ENCODE measurements at regions not wholly inside any gene's neighbourhood (a gene's known extent, or its start where the extent isn't known, plus 50 kb on each side); places are given as distances from the start of the nearest gene placed in this dataset.

DNA sequence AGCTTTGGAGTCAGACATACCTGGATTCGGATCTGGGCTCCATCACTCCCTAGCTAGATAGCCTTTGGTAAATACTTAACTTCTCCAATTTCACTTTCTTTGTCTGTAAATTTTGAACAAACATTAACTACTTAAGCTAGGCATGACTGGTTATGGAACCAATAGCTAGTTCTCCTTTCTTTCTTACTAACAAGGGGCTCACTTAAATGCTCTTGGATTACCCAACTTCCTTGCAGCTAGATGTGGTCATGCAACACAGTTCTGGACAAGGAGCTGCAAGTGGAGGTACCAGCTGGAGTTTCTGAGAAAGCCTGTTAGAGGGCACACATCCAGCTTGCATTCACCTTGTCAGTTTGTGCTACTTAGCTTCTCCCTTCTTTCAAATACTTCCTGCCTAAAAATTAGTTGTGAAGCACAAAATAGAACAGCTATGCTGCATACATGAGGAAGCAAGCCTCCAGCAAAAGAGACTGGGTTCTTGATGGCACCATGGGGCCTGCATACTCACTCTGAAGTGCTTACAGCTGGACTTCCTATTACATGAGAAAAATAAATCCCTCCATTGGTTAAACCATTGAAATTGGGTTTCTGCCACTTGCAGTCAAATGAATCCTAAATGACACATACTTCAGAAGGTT is 210.1 kb upstream of the EEA1 start:
- peaks cover 22% of the 10 kb centered on the region for H3K4me1 Mint-ChIP-seq (ENCODE audit: unreplicated experiment)
- TF ChIP-seq, protein P1, sequence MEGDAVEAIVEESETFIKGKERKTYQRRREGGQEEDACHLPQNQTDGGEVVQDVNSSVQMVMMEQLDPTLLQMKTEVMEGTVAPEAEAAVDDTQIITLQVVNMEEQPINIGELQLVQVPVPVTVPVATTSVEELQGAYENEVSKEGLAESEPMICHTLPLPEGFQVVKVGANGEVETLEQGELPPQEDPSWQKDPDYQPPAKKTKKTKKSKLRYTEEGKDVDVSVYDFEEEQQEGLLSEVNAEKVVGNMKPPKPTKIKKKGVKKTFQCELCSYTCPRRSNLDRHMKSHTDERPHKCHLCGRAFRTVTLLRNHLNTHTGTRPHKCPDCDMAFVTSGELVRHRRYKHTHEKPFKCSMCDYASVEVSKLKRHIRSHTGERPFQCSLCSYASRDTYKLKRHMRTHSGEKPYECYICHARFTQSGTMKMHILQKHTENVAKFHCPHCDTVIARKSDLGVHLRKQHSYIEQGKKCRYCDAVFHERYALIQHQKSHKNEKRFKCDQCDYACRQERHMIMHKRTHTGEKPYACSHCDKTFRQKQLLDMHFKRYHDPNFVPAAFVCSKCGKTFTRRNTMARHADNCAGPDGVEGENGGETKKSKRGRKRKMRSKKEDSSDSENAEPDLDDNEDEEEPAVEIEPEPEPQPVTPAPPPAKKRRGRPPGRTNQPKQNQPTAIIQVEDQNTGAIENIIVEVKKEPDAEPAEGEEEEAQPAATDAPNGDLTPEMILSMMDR (IDR thresholded peaks at IDR 0.05; ENCODE audit: unreplicated experiment): no peak

GRCh38 chr12:93140325-93140724 is 211.2 kb upstream of the EEA1 start:
- no peak for DNase-seq (ENCODE audit: low spot score)
- Mint-ChIP-seq H3K27me3 (ENCODE audit: unreplicated experiment) (peaks cover 2% of the 10 kb centered on the region), H3K36me3 (ENCODE audit: low read depth, unreplicated experiment) (no peaks in the 10 kb centered on the region)

More for the DNA sequence above, 210.1 kb upstream of the EEA1 start:
- no peaks in the 10 kb centered on the region for H3K9me3 Mint-ChIP-seq (ENCODE audit: unreplicated experiment)
- H3K27me3 Mint-ChIP-seq (ENCODE audit: unreplicated experiment): peaks cover 2% of the 10 kb centered on the region
- H3K36me3 Mint-ChIP-seq (ENCODE audit: low read depth, unreplicated experiment): no peaks in the 10 kb centered on the region
- H3K27ac Mint-ChIP-seq (ENCODE audit: unreplicated experiment): no peak overlapping the region
- no peak overlapping the region for H3K4me3 Mint-ChIP-seq (ENCODE audit: unreplicated experiment)
- DNase-seq (ENCODE audit: low spot score): no peak

GRCh38 chr12:93140801-93141200 is 211.7 kb upstream of the EEA1 start:
- H3K27me3 Mint-ChIP-seq (ENCODE audit: unreplicated experiment): peaks cover 2% of the 10 kb centered on the region
- TF ChIP-seq, protein P1 (IDR thresholded peaks at IDR 0.05; ENCODE audit: unreplicated experiment): no peak
- H3K4me1 Mint-ChIP-seq (ENCODE audit: unreplicated experiment): peaks cover 8% of the 10 kb centered on the region
- no peaks in the 10 kb centered on the region for H3K9me3 Mint-ChIP-seq (ENCODE audit: unreplicated experiment)
- H3K4me3 Mint-ChIP-seq (ENCODE audit: unreplicated experiment): no peak overlapping the region
- DNase-seq (ENCODE audit: low spot score): no peak
- no peaks in the 10 kb centered on the region for H3K36me3 Mint-ChIP-seq (ENCODE audit: low read depth, unreplicated experiment)
- no peak overlapping the region for H3K27ac Mint-ChIP-seq (ENCODE audit: unreplicated experiment)

More at GRCh38 chr12:93140325-93140724, 211.2 kb upstream of the EEA1 start:
- H3K4me1 Mint-ChIP-seq (ENCODE audit: unreplicated experiment): peaks cover 12% of the 10 kb centered on the region
- no peak overlapping the region for H3K27ac Mint-ChIP-seq (ENCODE audit: unreplicated experiment)
- TF ChIP-seq, protein P1 (IDR thresholded peaks at IDR 0.05; ENCODE audit: unreplicated experiment): no peak
- no peak overlapping the region for H3K4me3 Mint-ChIP-seq (ENCODE audit: unreplicated experiment)
- no peaks in the 10 kb centered on the region for H3K9me3 Mint-ChIP-seq (ENCODE audit: unreplicated experiment)

- no peak overlapping the region for H3K4me3 Mint-ChIP-seq (ENCODE audit: unreplicated experiment)
Measured at GRCh38 chr12:93142881-93143280, 213.8 kb upstream of the EEA1 start.

DNA sequence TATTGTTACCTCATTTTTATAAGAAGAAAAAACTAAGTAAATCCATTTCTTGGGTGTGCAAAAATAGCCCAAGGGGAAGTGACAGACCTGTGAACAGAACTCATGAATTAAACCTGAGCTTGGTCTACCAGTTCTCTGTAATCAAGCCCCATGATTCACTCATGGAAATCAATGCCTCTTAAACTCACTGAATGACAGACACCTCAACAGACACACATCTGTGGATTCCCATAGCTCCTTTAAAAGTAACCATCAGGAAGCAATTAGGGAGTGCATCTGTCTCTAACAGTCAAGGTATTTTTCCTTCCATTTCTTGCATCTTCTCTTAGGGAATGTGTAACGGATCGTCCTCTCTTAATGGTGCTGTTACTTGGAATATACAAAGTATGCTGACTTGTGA is 215.0 kb upstream of the EEA1 start:
- TF ChIP-seq, protein P1 (IDR thresholded peaks at IDR 0.05; ENCODE audit: unreplicated experiment): no peak
- H3K9me3 Mint-ChIP-seq (ENCODE audit: unreplicated experiment): no peaks in the 10 kb centered on the region
- H3K4me3 Mint-ChIP-seq (ENCODE audit: unreplicated experiment): no peak overlapping the region
- no peaks in the 10 kb centered on the region for H3K36me3 Mint-ChIP-seq (ENCODE audit: low read depth, unreplicated experiment)
- H3K4me1 Mint-ChIP-seq (ENCODE audit: unreplicated experiment): no peaks in the 10 kb centered on the region
- DNase-seq (ENCODE audit: low spot score): no peak
- no peak overlapping the region for H3K27ac Mint-ChIP-seq (ENCODE audit: unreplicated experiment)
- H3K27me3 Mint-ChIP-seq (ENCODE audit: unreplicated experiment): peaks cover 2% of the 10 kb centered on the region

More at GRCh38 chr12:93142881-93143280, 213.8 kb upstream of the EEA1 start:
- no peaks in the 10 kb centered on the region for H3K4me1 Mint-ChIP-seq (ENCODE audit: unreplicated experiment)
- TF ChIP-seq, protein P1 (IDR thresholded peaks at IDR 0.05; ENCODE audit: unreplicated experiment): no peak
- H3K9me3 Mint-ChIP-seq (ENCODE audit: unreplicated experiment): no peaks in the 10 kb centered on the region
- no peak overlapping the region for H3K27ac Mint-ChIP-seq (ENCODE audit: unreplicated experiment)
- H3K27me3 Mint-ChIP-seq (ENCODE audit: unreplicated experiment): peaks cover 2% of the 10 kb centered on the region
- no peak for DNase-seq (ENCODE audit: low spot score)
- no peaks in the 10 kb centered on the region for H3K36me3 Mint-ChIP-seq (ENCODE audit: low read depth, unreplicated experiment)

Data from endothelial cell (in vitro differentiated cells).